ENCODE measurements at regions not wholly inside any gene's neighbourhood (a gene's known extent, or its start where the extent isn't known, plus 50 kb on each side); places are given as distances from the start of the nearest gene placed in this dataset.
"Not testable (repeated sequence)": the region's sequence is repeated elsewhere in the genome, so short reads cannot be mapped to it uniquely, and the experiment has no call there.

- TF ChIP-seq CTCF (IDR thresholded peaks at IDR 0.05; ENCODE audit: low read depth, low read length, missing control alignments) = no peak
- DNase-seq (ENCODE audit: extremely low read depth, low read depth) = no peak
- H3K4me3 ChIP-seq (replicated peaks; ENCODE audit: low read depth, low read length) = no peak overlapping the region
Observed at GRCh38 chr1:60791226-60791625, 291.1 kb upstream of the NFIA start.

- not testable (repeated sequence) for H3K4me3 ChIP-seq (replicated peaks; ENCODE audit: low read depth, low read length); DNase-seq (ENCODE audit: extremely low read depth, low read depth)
Observed at GRCh38 chr1:60773099-60773498, 309.3 kb upstream of the NFIA start.

- no peak for TF ChIP-seq CTCF (IDR thresholded peaks at IDR 0.05; ENCODE audit: low read depth, low read length, missing control alignments)
- H3K4me3 ChIP-seq (replicated peaks; ENCODE audit: low read depth, low read length) = no peak overlapping the region
- DNase-seq (ENCODE audit: extremely low read depth, low read depth) = no peak
Observed at GRCh38 chr1:60769082-60769481, 313.3 kb upstream of the NFIA start.

- TF ChIP-seq CTCF (IDR thresholded peaks at IDR 0.05; ENCODE audit: low read depth, low read length, missing control alignments) = peak; percentile 60
- DNase-seq (ENCODE audit: extremely low read depth, low read depth) = no peak
- H3K4me3 ChIP-seq (replicated peaks; ENCODE audit: low read depth, low read length) = no peak overlapping the region
Observed at GRCh38 chr1:60765204-60765603, 317.2 kb upstream of the NFIA start.

- no peak for TF ChIP-seq CTCF (IDR thresholded peaks at IDR 0.05; ENCODE audit: low read depth, low read length, missing control alignments)
- H3K4me3 ChIP-seq (replicated peaks; ENCODE audit: low read depth, low read length) = no peak overlapping the region
- no peak for DNase-seq (ENCODE audit: extremely low read depth, low read depth)
Observed at GRCh38 chr1:60764489-60764888, 317.9 kb upstream of the NFIA start.

GRCh38 chr1:60763741-60764140 is 318.6 kb upstream of the NFIA start:
- DNase-seq (ENCODE audit: extremely low read depth, low read depth) = no peak
- no peak for TF ChIP-seq CTCF (IDR thresholded peaks at IDR 0.05; ENCODE audit: low read depth, low read length, missing control alignments)
- no peak overlapping the region for H3K4me3 ChIP-seq (replicated peaks; ENCODE audit: low read depth, low read length)

- no peak for DNase-seq (ENCODE audit: extremely low read depth, low read depth)
- TF ChIP-seq CTCF (IDR thresholded peaks at IDR 0.05; ENCODE audit: low read depth, low read length, missing control alignments) = no peak
- no peak overlapping the region for H3K4me3 ChIP-seq (replicated peaks; ENCODE audit: low read depth, low read length)
Observed at GRCh38 chr1:60762911-60763310, 319.4 kb upstream of the NFIA start.

Measured in HFF-Myc (cell line).